ENCODE measurements at regions not wholly inside any gene's neighbourhood (a gene's known extent, or its start where the extent isn't known, plus 50 kb on each side); places are given as distances from the start of the nearest gene placed in this dataset.
A peak's percentile ranks its signal among the peaks of the same experiment; 100 is the strongest.
"Not testable (repeated sequence)": the region's sequence is repeated elsewhere in the genome, so short reads cannot be mapped to it uniquely, and the experiment has no call there.

GRCh38 chr4:181046809-181047208 lies 1196.4 kb upstream of the TENM3 start:
- no peak for DNase-seq (ENCODE audit: low spot score)

DNA sequence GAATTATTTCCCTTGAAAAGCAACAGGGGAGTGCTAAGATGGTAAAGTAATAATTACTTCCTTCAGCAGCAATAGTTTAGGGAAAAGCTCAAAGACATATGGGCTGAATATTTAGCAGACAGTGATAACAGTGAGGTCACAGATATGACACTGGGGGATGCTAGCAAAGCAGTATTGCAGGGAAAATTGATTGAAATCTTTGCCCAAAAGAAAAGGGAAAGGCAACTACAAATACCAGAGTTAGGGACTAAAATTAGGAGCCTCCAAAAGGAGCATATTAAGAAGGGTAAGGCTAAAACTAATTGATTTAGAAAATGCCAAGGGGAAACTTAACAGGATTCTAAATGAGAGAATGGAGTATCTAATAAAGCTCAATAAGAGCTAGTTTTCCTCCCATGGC lies 1191.3 kb upstream of the TENM3 start:
- no peak for DNase-seq (ENCODE audit: low spot score)

GRCh38 chr4:181061787-181062186 lies 1181.4 kb upstream of the TENM3 start:
- DNase-seq (ENCODE audit: low spot score) = no peak

DNA sequence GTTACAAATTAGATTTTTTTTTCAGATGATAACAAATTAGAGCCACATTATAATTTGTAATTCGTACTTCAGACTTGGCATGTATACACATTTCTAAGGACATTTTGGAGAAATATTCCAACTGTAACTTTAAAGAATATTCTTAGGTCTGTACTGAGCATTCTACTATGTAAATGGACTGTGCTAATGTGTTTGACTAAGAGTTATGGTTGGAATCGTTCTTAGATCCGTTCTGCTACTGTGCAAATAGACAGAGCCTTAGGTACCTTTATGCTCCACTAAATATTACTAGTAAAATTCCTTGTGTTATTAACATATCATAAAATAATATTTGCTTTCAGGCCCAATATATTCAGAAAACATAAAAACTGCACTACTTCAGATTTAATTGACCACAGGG lies 1180.0 kb upstream of the TENM3 start:
- DNase-seq (ENCODE audit: low spot score) = no peak

DNA sequence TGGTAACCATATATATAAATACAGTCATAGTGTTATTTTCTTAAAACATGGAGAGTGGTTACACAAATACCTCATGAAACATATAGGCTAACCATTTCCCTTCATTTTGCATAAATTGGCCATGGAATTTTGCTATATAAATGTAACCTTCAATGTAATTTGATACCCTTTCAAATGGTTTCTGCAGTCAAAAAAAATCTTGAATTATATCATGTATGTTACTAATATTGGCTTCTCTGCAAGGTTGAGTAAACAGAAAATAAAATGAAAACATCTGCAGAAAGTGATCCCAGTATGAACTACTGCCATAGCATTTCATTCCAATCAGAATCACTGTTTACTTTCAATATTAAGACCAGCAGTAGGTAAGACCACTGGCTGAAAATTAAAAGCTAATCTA lies 1165.9 kb upstream of the TENM3 start:
- no peak for DNase-seq (ENCODE audit: low spot score)

- no peak for DNase-seq (ENCODE audit: low spot score)
These were observed 1165.0 kb upstream of the TENM3 start for GRCh38 chr4:181078196-181078595.

GRCh38 chr4:181083757-181084361 lies 1159.3 kb upstream of the TENM3 start:
- no peak for DNase-seq (ENCODE audit: low spot score)

DNA sequence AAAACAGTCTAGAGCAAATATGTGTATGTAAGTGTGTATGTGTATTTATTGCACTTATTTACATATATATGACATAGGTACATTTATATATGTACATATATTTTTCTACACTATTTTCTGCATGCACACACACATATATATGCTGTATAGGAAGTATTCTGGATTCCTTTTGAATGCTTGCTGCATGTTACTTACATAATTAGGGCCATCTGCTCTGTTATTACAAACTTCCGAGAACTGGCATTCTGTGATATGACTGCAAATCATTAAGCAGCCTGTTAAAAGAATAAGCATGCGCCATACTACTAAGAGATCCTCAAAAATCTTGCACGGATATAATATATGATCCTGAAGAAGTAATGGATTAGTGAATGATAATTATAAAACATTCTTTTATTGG lies 1157.6 kb upstream of the TENM3 start:
- DNase-seq (ENCODE audit: low spot score) = no peak

GRCh38 chr4:181105487-181105886 lies 1137.7 kb upstream of the TENM3 start:
- DNase-seq (ENCODE audit: low spot score) = no peak

- no peak for DNase-seq (ENCODE audit: low spot score)
These were observed 1136.8 kb upstream of the TENM3 start for GRCh38 chr4:181106398-181106797.

- no peak for DNase-seq (ENCODE audit: low spot score)
These were observed 1135.0 kb upstream of the TENM3 start for GRCh38 chr4:181108237-181108636.

- no peak for DNase-seq (ENCODE audit: low spot score)
These were observed 1124.0 kb upstream of the TENM3 start for GRCh38 chr4:181119186-181119585.

- DNase-seq (ENCODE audit: low spot score) = peak; percentile 26
These were observed 1121.5 kb upstream of the TENM3 start for GRCh38 chr4:181121733-181122132.

GRCh38 chr4:181127171-181127570 lies 1116.0 kb upstream of the TENM3 start:
- no peak for DNase-seq (ENCODE audit: low spot score)

DNA sequence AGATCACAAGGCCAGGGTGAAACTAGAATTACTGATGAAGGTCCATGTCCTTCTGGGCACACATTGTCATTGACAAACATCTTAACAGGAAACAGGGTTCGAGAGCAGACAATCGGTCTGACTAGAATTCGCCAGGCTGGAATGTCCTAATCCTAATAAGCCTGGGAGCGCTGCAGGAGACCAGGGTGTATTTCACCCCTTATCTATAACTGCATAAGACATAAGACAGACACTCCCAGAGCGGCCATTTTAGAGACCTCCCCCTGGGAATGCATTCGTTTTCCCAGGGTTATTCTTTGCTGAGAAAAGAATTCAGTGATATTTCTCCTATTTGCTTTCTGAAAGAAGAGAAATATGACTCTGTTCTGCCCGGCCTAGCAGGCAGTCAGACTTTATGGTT lies 1112.9 kb upstream of the TENM3 start:
- DNase-seq (ENCODE audit: low spot score) = not testable (repeated sequence)

DNA sequence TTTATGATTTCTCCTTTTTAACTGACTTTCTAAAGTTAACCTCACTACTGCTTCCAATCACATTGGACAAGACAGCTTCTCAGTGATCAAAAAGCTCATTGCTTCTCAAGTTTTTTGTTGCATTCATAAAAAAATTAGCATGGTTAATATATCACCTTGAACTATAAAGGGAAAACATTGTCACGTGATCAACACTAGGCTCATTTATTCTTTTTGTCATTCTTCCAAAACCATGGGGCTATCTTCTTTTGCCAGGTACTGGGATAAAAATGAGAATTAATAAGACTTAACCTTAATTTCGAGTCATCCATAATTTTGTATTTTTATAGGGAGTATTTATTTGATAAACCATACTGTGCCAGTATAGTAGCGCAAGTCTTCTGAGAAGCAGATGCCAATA lies 1105.9 kb upstream of the TENM3 start:
- DNase-seq (ENCODE audit: low spot score) = no peak

DNA sequence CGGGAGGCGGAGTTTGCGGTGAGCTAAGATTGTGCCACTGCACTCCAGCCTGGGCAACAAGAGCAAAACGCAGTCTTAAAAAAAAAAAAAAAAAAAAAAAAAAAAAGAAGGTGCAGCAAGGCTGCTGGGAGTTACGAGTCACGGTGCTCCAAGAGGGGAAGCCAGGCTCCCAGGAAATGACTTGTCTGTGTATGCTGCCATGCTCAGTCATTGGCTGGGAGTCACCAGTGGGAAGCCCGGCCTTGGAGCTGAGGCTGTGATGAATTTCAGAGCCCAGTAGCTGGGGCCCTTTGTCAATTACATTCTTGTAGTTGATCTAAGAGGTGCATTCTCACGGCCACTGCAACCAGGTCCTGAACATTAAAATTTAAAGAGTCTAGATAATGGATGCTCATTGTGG lies 1105.1 kb upstream of the TENM3 start:
- no peak for DNase-seq (ENCODE audit: low spot score)

DNA sequence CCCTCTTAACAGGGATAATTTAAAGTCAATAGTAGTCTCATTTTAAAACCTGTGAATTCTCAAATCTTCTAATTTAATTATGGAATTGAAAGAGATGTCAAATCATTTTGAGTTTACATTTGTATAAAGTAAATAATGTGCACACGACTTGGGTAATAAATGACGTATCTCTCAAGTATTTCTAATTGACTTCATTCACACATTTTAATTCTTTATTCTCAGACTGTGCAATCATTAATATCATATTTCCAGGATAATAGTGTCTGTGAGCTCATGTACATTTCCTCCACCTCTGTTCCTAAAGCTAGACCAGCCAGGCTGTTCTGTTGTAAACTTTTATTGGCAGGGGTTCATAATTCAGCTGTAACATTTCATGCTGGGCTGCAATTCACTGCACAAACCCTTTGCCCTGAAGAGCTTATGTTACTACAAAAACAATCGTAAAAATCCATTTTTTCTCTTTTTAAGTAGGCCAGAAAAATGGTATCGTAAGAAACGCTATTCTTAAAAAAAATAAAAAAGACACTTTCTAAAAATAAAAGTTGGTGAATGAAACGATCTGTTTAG lies 1103.1 kb upstream of the TENM3 start:
- DNase-seq (ENCODE audit: low spot score) = no peak

DNA sequence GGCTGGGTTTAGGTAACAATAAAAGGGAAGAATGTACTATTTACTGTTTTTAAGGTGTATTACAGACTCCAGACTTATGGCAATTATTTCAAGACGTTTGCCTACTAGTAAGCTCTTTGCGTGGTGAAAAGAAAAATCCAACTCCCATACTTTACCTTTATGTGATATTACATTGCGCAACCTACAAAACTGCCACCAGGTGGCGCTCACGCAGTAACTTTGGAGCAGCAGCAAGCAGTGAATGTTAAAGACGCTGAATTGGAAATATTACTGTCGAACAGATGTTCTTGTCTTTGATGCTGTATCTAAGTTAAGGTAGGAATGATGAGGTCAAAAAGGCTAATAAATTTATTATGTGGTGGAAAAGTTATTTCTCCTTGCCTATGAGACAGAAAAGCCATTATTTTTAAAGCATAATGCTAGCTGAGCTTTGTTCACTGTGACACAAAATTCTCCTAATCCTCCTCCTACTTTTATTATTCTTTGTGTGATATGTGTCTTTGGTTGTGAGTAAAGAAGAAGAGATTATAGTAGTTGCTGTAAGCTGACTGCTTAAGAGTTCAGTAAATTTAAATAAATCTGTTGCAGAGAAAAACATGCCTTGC lies 1099.8 kb upstream of the TENM3 start:
- peak; percentile 74 for DNase-seq (ENCODE audit: low spot score)

DNA sequence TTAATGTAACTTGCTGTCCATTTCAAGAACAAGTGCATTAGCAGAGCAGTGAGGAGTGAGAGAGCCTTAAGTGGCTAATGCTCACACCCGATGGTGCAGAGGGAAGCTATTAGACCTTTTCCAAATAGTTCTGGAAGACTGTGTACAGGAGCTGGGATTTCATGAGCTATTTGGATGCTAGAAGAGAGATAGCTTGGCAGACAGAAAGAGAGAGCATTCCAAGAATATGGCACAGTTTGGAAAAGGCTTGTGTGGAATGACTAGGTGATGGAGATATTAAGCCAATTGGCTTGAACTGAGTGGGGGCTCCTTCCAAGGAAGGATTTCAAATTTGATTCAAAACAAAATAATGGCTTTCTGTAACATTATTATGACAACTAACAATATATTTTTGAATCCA lies 1097.2 kb upstream of the TENM3 start:
- no peak for DNase-seq (ENCODE audit: low spot score)

DNA sequence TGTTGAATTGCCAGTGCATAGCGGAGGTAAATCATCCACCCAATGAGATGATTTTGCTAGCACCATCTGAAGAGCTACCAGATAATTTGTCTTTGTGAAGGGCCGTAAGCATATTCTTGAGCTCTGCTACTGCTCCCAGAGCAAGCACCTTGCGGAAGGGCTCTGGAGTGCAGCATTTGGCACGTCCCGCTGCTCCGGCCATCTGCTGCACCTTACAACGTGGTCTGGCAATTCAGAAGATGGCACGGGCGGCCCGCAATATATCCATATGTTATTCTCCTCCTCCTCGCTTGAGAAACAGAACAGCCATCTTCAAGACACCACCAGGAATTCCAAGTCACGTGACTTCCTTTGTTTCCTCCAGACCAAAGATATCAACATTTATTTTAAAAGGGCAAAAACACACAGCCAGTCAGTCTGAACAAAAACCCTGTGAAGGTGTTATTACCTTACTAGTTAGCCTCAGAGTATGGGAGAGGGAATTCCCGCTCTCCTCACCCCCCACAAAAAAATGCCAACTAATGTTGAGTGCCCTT lies 1095.7 kb upstream of the TENM3 start:
- no peak for DNase-seq (ENCODE audit: low spot score)

- DNase-seq (ENCODE audit: low spot score) = no peak
These were observed 1094.7 kb upstream of the TENM3 start for GRCh38 chr4:181148470-181148869.

DNA sequence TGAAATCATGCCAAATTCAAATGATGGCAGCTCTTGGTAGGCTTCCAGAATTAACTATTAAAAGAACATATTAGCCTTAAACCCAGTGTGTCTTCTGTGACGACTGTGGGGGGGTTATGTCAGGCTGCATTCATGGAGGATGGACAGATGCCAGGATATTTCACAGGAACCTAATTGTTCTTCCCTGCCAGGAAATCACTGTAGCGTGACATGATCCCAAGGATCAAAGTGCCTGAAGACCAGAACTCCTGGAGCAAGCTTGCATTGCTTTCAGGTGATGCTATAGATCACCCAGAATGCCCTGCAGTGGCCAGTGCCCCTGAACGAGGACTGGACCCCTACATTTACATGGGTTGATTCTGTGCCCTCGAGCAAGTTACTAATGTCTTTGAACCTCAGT lies 1093.0 kb upstream of the TENM3 start:
- DNase-seq (ENCODE audit: low spot score) = peak; percentile 19
